ENCODE measurements at regions not wholly inside any gene's neighbourhood (a gene's known extent, or its start where the extent isn't known, plus 50 kb on each side); places are given as distances from the start of the nearest gene placed in this dataset.

GRCh38 chr3:68007621-68008226, 353.3 kb upstream of the SUCLG2 start:
- no peaks in the 10 kb centered on the region for H3K9me3 ChIP-seq (ENCODE audit: control insufficient read depth, low read length)
- no peak overlapping the region for H3K18ac ChIP-seq (ENCODE audit: low read depth in 1 of 2, low read length in 2 of 2)
- no peak for DNase-seq
- 6% methylated on average over 26 of the region's 36 CpGs for WGBS
- H3K9ac ChIP-seq (ENCODE audit: low read length), result no peak overlapping the region
- no peak overlapping the region for H2BK5ac ChIP-seq (ENCODE audit: low read depth, low read length, poor library complexity, severe bottlenecking)
- H3K79me1 ChIP-seq (replicated peaks; ENCODE audit: low read length, poor library complexity, severe bottlenecking), result no peaks in the 10 kb centered on the region
- no peak overlapping the region for H3K4ac ChIP-seq (ENCODE audit: low read depth in 1 of 2, low read length in 2 of 2)
- H3K27ac ChIP-seq (ENCODE audit: low read length, poor library complexity, severe bottlenecking), result no peak overlapping the region
- H3K4me2 ChIP-seq (ENCODE audit: low read length, poor library complexity, severe bottlenecking), result peak overlapping the region; percentile 94
- H4K91ac ChIP-seq (ENCODE audit: low read length), result no peak overlapping the region
- H3K14ac ChIP-seq (ENCODE audit: low read length in 2 of 2), result no peak overlapping the region
- H3K27me3 ChIP-seq (ENCODE audit: control insufficient read depth in 1 of 2, insufficient read depth in 1 of 2, low read length in 2 of 2), result peaks cover 15 to 39% of the 10 kb centered on the region in 2 experiments
- no peak overlapping the region for H2BK12ac ChIP-seq (ENCODE audit: low read length in 2 of 2)
- no peak overlapping the region for H4K8ac ChIP-seq (ENCODE audit: low read length)
- no peak overlapping the region for H2BK120ac ChIP-seq (ENCODE audit: low read depth, low read length)
- H3K36me3 ChIP-seq (ENCODE audit: control insufficient read depth in 1 of 2, insufficient read depth in 2 of 2, low read depth in 1 of 2, low read length in 2 of 2), result no peaks in the 10 kb centered on the region
- peak overlapping the region in 1 of 2 experiments; percentile 53 for H3K4me3 ChIP-seq (ENCODE audit: insufficient read depth in 1 of 2, low read depth in 1 of 2, low read length in 2 of 2)
- H2AFZ ChIP-seq (ENCODE audit: low read depth, low read length), result peak overlapping the region; percentile 58
- H3K23ac ChIP-seq (ENCODE audit: low read length in 2 of 2), result no peak overlapping the region
- H2BK15ac ChIP-seq (ENCODE audit: low read depth, poor library complexity, severe bottlenecking), result no peak overlapping the region
- peaks cover 6% of the 10 kb centered on the region for H3K4me1 ChIP-seq (ENCODE audit: control insufficient read depth, insufficient read depth, low read depth, low read length)
- H2AK5ac ChIP-seq (ENCODE audit: low read length, severe bottlenecking), result no peak overlapping the region

- peaks cover 6% of the 10 kb centered on the region for H3K4me1 ChIP-seq (ENCODE audit: control insufficient read depth, insufficient read depth, low read depth, low read length)
- no peak overlapping the region for H2BK120ac ChIP-seq (ENCODE audit: low read depth, low read length)
- no peak overlapping the region for H3K27ac ChIP-seq (ENCODE audit: low read length, poor library complexity, severe bottlenecking)
- H3K9ac ChIP-seq (ENCODE audit: low read length), result no peak overlapping the region
- H3K4me2 ChIP-seq (ENCODE audit: low read length, poor library complexity, severe bottlenecking), result no peak overlapping the region
- H4K8ac ChIP-seq (ENCODE audit: low read length), result no peak overlapping the region
- no peak overlapping the region for H2AK5ac ChIP-seq (ENCODE audit: low read length, severe bottlenecking)
- no peak overlapping the region for H2AFZ ChIP-seq (ENCODE audit: low read depth, low read length)
- no peak for DNase-seq
- no peak overlapping the region for H3K14ac ChIP-seq (ENCODE audit: low read length in 2 of 2)
- H2BK5ac ChIP-seq (ENCODE audit: low read depth, low read length, poor library complexity, severe bottlenecking), result no peak overlapping the region
- no peak overlapping the region for H3K4me3 ChIP-seq (ENCODE audit: insufficient read depth in 1 of 2, low read depth in 1 of 2, low read length in 2 of 2)
- no peak overlapping the region for H3K18ac ChIP-seq (ENCODE audit: low read depth in 1 of 2, low read length in 2 of 2)
- H3K9me3 ChIP-seq (ENCODE audit: control insufficient read depth, low read length), result peaks cover 4% of the 10 kb centered on the region
- no peaks in the 10 kb centered on the region for H3K79me1 ChIP-seq (replicated peaks; ENCODE audit: low read length, poor library complexity, severe bottlenecking)
- no peak overlapping the region for H4K91ac ChIP-seq (ENCODE audit: low read length)
- no peak overlapping the region for H3K23ac ChIP-seq (ENCODE audit: low read length in 2 of 2)
- H2BK15ac ChIP-seq (ENCODE audit: low read depth, poor library complexity, severe bottlenecking), result no peak overlapping the region
- no peak overlapping the region for H3K4ac ChIP-seq (ENCODE audit: low read depth in 1 of 2, low read length in 2 of 2)
- H3K27me3 ChIP-seq (ENCODE audit: control insufficient read depth in 1 of 2, insufficient read depth in 1 of 2, low read length in 2 of 2), result peaks cover 15 to 39% of the 10 kb centered on the region in 2 experiments
- H3K36me3 ChIP-seq (ENCODE audit: control insufficient read depth in 1 of 2, insufficient read depth in 2 of 2, low read depth in 1 of 2, low read length in 2 of 2), result no peaks in the 10 kb centered on the region
- no peak overlapping the region for H2BK12ac ChIP-seq (ENCODE audit: low read length in 2 of 2)
Measured at GRCh38 chr3:68006646-68007045, 352.2 kb upstream of the SUCLG2 start.

GRCh38 chr3:68004091-68004490, 349.7 kb upstream of the SUCLG2 start:
- H4K8ac ChIP-seq (ENCODE audit: low read length), result no peak overlapping the region
- peaks cover 10% of the 10 kb centered on the region for H3K9me3 ChIP-seq (ENCODE audit: control insufficient read depth, low read length)
- no peaks in the 10 kb centered on the region for H3K36me3 ChIP-seq (ENCODE audit: control insufficient read depth in 1 of 2, insufficient read depth in 2 of 2, low read depth in 1 of 2, low read length in 2 of 2)
- 64% methylated on average over 3 of the region's 7 CpGs for WGBS
- H3K23ac ChIP-seq (ENCODE audit: low read length in 2 of 2), result no peak overlapping the region
- no peak overlapping the region for H2BK15ac ChIP-seq (ENCODE audit: low read depth, poor library complexity, severe bottlenecking)
- H2BK120ac ChIP-seq (ENCODE audit: low read depth, low read length), result no peak overlapping the region
- peaks cover 6% of the 10 kb centered on the region for H3K4me1 ChIP-seq (ENCODE audit: control insufficient read depth, insufficient read depth, low read depth, low read length)
- no peak overlapping the region for H3K14ac ChIP-seq (ENCODE audit: low read length in 2 of 2)
- H3K27me3 ChIP-seq (ENCODE audit: control insufficient read depth in 1 of 2, insufficient read depth in 1 of 2, low read length in 2 of 2), result peaks cover 15 to 39% of the 10 kb centered on the region in 2 experiments
- no peak overlapping the region for H2BK5ac ChIP-seq (ENCODE audit: low read depth, low read length, poor library complexity, severe bottlenecking)
- H2AFZ ChIP-seq (ENCODE audit: low read depth, low read length), result no peak overlapping the region
- H3K4me2 ChIP-seq (ENCODE audit: low read length, poor library complexity, severe bottlenecking), result no peak overlapping the region
- H3K9ac ChIP-seq (ENCODE audit: low read length), result no peak overlapping the region
- H3K18ac ChIP-seq (ENCODE audit: low read depth in 1 of 2, low read length in 2 of 2), result no peak overlapping the region
- DNase-seq, result no peak
- H3K79me1 ChIP-seq (replicated peaks; ENCODE audit: low read length, poor library complexity, severe bottlenecking), result no peaks in the 10 kb centered on the region
- no peak overlapping the region for H4K91ac ChIP-seq (ENCODE audit: low read length)
- no peak overlapping the region for H2BK12ac ChIP-seq (ENCODE audit: low read length in 2 of 2)
- H3K27ac ChIP-seq (ENCODE audit: low read length, poor library complexity, severe bottlenecking), result no peak overlapping the region
- H3K4me3 ChIP-seq (ENCODE audit: insufficient read depth in 1 of 2, low read depth in 1 of 2, low read length in 2 of 2), result no peak overlapping the region
- H3K4ac ChIP-seq (ENCODE audit: low read depth in 1 of 2, low read length in 2 of 2), result no peak overlapping the region
- no peak overlapping the region for H2AK5ac ChIP-seq (ENCODE audit: low read length, severe bottlenecking)

DNA sequence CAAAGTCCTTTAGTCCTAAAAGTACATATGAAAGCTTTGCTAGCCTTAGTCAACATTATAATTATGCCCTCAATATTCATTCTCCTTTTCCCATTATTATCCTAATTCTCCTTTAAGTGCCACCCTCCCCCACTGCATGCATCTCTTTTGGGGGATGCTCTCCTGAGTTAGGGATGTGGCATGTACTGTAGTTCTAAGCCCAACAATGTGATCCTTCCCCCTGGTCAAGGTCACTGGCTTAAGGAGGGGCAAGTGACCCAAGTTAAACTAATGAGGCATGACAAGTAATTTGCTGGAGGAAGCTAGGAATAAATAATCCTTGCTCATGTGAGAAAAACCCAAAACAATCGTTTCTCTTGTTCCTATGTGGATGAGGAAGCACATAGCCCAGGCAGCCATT, 343.9 kb upstream of the SUCLG2 start:
- H3K79me1 ChIP-seq (replicated peaks; ENCODE audit: low read length, poor library complexity, severe bottlenecking), result no peaks in the 10 kb centered on the region
- no peak overlapping the region for H2BK12ac ChIP-seq (ENCODE audit: low read length in 2 of 2)
- no peak overlapping the region for H2AFZ ChIP-seq (ENCODE audit: low read depth, low read length)
- H3K27ac ChIP-seq (ENCODE audit: low read length, poor library complexity, severe bottlenecking), result no peak overlapping the region
- 71% methylated on average over 1 of the region's 1 CpG for WGBS
- H4K91ac ChIP-seq (ENCODE audit: low read length), result no peak overlapping the region
- no peak overlapping the region for H2BK5ac ChIP-seq (ENCODE audit: low read depth, low read length, poor library complexity, severe bottlenecking)
- no peak overlapping the region for H2BK120ac ChIP-seq (ENCODE audit: low read depth, low read length)
- peaks cover 10% of the 10 kb centered on the region for H3K9me3 ChIP-seq (ENCODE audit: control insufficient read depth, low read length)
- no peak overlapping the region for H3K14ac ChIP-seq (ENCODE audit: low read length in 2 of 2)
- no peak for DNase-seq
- H2BK15ac ChIP-seq (ENCODE audit: low read depth, poor library complexity, severe bottlenecking), result no peak overlapping the region
- no peak overlapping the region for H4K8ac ChIP-seq (ENCODE audit: low read length)
- no peak overlapping the region for H3K4me3 ChIP-seq (ENCODE audit: insufficient read depth in 1 of 2, low read depth in 1 of 2, low read length in 2 of 2)
- H3K4me2 ChIP-seq (ENCODE audit: low read length, poor library complexity, severe bottlenecking), result no peak overlapping the region
- H2AK5ac ChIP-seq (ENCODE audit: low read length, severe bottlenecking), result no peak overlapping the region
- no peak overlapping the region for H3K4ac ChIP-seq (ENCODE audit: low read depth in 1 of 2, low read length in 2 of 2)
- no peaks in the 10 kb centered on the region for H3K27me3 ChIP-seq (ENCODE audit: control insufficient read depth in 1 of 2, insufficient read depth in 1 of 2, low read length in 2 of 2)
- H3K18ac ChIP-seq (ENCODE audit: low read depth in 1 of 2, low read length in 2 of 2), result no peak overlapping the region
- H3K4me1 ChIP-seq (ENCODE audit: control insufficient read depth, insufficient read depth, low read depth, low read length), result no peaks in the 10 kb centered on the region
- no peaks in the 10 kb centered on the region for H3K36me3 ChIP-seq (ENCODE audit: control insufficient read depth in 1 of 2, insufficient read depth in 2 of 2, low read depth in 1 of 2, low read length in 2 of 2)
- no peak overlapping the region for H3K9ac ChIP-seq (ENCODE audit: low read length)
- H3K23ac ChIP-seq (ENCODE audit: low read length in 2 of 2), result no peak overlapping the region
